ENCODE measurements at regions not wholly inside any gene's neighbourhood (a gene's known extent, or its start where the extent isn't known, plus 50 kb on each side); places are given as distances from the start of the nearest gene placed in this dataset.

DNA sequence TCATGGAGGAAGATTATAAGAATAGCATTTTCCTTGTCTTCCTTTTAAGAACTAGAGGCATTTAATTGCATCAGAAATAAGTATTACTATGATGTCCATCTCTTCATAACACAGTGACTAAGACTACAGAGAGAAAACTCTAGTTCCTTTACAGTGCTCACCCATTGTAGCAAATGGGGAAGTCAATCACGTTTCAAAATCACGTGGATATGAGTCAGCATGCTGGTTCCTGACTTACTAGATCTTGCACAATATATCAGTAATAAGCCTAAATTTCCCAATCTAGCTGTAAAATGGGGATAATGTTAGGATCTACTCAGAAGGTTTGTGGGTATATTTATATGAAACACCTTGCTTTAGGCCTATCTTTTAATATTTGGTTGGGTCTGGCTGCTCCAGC lies 254.8 kb upstream of the EOMES start:
- Histone ChIP-seq H3K4me3 (no peak overlapping the region), H3K27ac (no peak overlapping the region), H3K9me3 (no peaks in the 10 kb centered on the region), H3K4me1 (no peaks in the 10 kb centered on the region), H3K36me3 (no peaks in the 10 kb centered on the region), H3K27me3 (no peaks in the 10 kb centered on the region)
- TF ChIP-seq POLR2A (IDR thresholded peaks at IDR 0.05) (no peak), POLR2AphosphoS5 (IDR thresholded peaks at IDR 0.05; ENCODE audit: insufficient read depth in 1 of 2, low read depth in 1 of 2) (no peak)
- TF ChIP-seq, protein P1, sequence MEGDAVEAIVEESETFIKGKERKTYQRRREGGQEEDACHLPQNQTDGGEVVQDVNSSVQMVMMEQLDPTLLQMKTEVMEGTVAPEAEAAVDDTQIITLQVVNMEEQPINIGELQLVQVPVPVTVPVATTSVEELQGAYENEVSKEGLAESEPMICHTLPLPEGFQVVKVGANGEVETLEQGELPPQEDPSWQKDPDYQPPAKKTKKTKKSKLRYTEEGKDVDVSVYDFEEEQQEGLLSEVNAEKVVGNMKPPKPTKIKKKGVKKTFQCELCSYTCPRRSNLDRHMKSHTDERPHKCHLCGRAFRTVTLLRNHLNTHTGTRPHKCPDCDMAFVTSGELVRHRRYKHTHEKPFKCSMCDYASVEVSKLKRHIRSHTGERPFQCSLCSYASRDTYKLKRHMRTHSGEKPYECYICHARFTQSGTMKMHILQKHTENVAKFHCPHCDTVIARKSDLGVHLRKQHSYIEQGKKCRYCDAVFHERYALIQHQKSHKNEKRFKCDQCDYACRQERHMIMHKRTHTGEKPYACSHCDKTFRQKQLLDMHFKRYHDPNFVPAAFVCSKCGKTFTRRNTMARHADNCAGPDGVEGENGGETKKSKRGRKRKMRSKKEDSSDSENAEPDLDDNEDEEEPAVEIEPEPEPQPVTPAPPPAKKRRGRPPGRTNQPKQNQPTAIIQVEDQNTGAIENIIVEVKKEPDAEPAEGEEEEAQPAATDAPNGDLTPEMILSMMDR (IDR thresholded peaks at IDR 0.05) = no peak
- intact Hi-C loops (cut with DNase I) = no loop called here
- no peak for DNase-seq (ENCODE audit: extremely low spot score in 2 of 2)

DNA sequence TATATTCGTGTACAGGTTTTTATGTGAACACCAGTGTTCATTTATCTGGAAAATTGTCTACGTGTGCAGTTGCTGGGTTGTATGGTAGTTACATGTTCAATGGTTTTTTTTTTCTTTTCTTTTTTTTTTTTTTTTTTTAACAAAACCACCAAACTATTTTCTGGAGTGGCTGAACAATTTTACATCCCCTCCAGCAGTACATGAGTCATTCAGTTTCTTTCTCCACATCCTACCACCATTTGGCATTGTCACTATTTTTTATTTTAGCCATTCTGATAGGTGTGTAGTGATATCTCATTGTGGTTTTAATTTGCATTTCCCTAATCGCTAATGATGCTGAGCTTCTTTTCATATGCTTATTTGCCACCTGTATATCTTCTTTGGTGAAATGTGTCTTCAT lies 256.3 kb upstream of the EOMES start:
- intact Hi-C loops (cut with DNase I) = no loop called here
- no peaks in the 10 kb centered on the region for H3K36me3 ChIP-seq
- TF ChIP-seq, protein P1 (IDR thresholded peaks at IDR 0.05) = no peak
- TF ChIP-seq POLR2A (IDR thresholded peaks at IDR 0.05) (no peak), POLR2AphosphoS5 (IDR thresholded peaks at IDR 0.05; ENCODE audit: insufficient read depth in 1 of 2, low read depth in 1 of 2) (no peak)

DNA sequence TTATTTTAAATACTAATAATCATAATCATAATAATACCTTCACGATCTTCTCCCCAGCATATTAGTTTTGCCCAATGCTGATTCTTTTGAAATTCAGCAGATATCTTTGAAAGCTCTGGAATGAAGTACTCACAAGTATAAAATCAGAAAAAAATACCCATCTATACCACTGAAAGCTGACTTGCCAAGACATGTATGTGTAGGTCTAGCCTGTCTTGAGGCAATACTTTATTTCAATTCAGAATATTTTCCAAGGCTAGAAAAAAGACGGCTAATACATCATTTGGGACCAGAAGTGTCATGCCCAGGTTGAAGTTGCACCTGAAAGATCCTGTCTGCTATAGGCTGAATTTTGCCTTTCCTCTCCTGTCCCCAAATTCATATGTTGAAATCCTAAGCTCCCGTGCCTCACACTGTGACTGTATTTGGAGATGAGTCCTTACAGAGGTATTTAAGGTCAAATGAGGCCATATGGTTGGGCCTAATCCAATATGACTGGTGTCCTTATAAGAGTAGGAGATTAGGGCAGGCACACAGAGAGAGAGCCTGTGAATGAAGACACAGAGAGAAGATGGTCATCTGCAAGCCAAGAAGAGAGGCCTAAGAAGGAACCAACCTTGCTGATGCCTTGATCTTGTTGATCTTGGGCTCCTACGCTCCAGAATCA lies 255.9 kb upstream of the CMC1 start:
- Histone ChIP-seq H3K4me3 (no peak overlapping the region), H3K9me3 (no peaks in the 10 kb centered on the region), H3K27ac (no peak overlapping the region), H3K4me1 (no peaks in the 10 kb centered on the region), H3K27me3 (no peaks in the 10 kb centered on the region), H3K36me3 (no peaks in the 10 kb centered on the region)
- DNase-seq (ENCODE audit: extremely low spot score in 2 of 2) = no peak
- TF ChIP-seq POLR2A (IDR thresholded peaks at IDR 0.05) (no peak), POLR2AphosphoS5 (IDR thresholded peaks at IDR 0.05; ENCODE audit: insufficient read depth in 1 of 2, low read depth in 1 of 2) (no peak)
- TF ChIP-seq, protein P1 (IDR thresholded peaks at IDR 0.05) = no peak
- intact Hi-C loops (cut with DNase I) = no loop called here

More for the DNA sequence above, 256.3 kb upstream of the EOMES start:
- no peaks in the 10 kb centered on the region for H3K9me3 ChIP-seq
- H3K4me1 ChIP-seq = no peaks in the 10 kb centered on the region
- H3K27me3 ChIP-seq = no peaks in the 10 kb centered on the region
- no peak for DNase-seq (ENCODE audit: extremely low spot score in 2 of 2)
- H3K4me3 ChIP-seq = no peak overlapping the region
- no peak overlapping the region for H3K27ac ChIP-seq

DNA sequence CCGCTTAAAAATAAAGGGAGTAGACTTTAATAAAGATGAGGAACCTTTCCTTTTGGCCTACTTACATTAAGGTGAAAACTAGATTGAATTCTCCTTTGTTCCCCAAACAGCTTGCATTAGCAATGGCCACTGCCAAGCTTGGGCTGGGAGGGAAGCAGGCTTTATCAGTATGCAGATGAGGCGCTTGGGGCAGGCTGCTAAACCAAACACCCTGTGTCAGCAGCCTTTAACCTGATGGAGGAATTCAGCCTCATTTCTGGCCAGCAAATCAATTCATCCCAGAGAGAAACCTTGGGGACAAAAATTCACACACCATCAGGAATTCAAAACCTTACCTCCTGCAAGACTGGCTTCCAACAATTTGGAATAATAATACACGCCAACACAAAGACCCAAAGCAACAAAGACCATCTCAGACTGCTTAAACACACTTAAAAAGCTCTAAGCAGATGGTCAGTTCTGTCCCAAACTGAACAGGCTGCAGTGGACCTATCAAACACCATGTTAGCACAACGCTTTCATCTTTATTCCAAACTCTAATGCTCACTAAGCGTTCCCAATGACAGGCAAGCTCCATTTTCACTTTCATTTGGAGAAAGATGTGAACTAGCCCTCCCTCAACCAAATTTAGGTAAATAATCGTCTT lies 255.1 kb upstream of the CMC1 start:
- no peak for DNase-seq (ENCODE audit: extremely low spot score in 2 of 2)
- intact Hi-C loops (cut with DNase I) = no loop called here
- H3K27me3 ChIP-seq = no peaks in the 10 kb centered on the region
- H3K4me1 ChIP-seq = no peaks in the 10 kb centered on the region
- no peaks in the 10 kb centered on the region for H3K9me3 ChIP-seq
- no peak overlapping the region for H3K4me3 ChIP-seq
- no peak for TF ChIP-seq POLR2A (IDR thresholded peaks at IDR 0.05)
- TF ChIP-seq, protein P1 (IDR thresholded peaks at IDR 0.05) = no peak
- no peak for TF ChIP-seq POLR2AphosphoS5 (IDR thresholded peaks at IDR 0.05; ENCODE audit: insufficient read depth in 1 of 2, low read depth in 1 of 2)
- H3K36me3 ChIP-seq = no peaks in the 10 kb centered on the region
- no peak overlapping the region for H3K27ac ChIP-seq

DNA sequence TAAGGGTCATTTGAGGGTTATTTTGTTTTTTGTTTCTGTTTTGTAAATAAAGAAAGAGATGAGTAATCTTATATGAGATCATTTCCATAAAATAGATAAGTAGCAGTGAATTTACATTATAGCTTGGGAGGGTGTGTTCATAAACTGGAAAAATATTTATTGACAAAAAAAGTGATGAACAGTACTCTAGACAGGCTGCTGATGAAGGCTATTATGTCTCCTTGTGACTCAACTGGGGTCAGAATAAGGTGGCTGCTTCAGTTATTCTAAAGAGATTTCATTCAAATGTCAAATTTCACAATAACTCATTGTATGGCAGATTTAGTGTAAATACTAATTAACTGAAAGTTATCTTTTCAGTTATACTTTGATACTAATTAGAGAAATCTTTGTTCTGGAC lies 251.1 kb upstream of the CMC1 start:
- no peak overlapping the region for H3K27ac ChIP-seq
- no peak for DNase-seq (ENCODE audit: extremely low spot score in 2 of 2)
- no peaks in the 10 kb centered on the region for H3K9me3 ChIP-seq
- intact Hi-C loops (cut with DNase I) = no loop called here
- no peaks in the 10 kb centered on the region for H3K4me1 ChIP-seq
- no peaks in the 10 kb centered on the region for H3K27me3 ChIP-seq
- TF ChIP-seq, protein P1 (IDR thresholded peaks at IDR 0.05) = no peak
- H3K4me3 ChIP-seq = no peak overlapping the region
- no peaks in the 10 kb centered on the region for H3K36me3 ChIP-seq
